NCI-H460 (cell line): ENCODE measurements at regions not wholly inside any gene's neighbourhood (a gene's known extent, or its start where the extent isn't known, plus 50 kb on each side); places are given as distances from the start of the nearest gene placed in this dataset.

Experiments
- DNase-seq: peaks from one replicate; pipeline ENCODE4 v3.0.0-alpha.2; 2016; ENCODE audit warnings: low read depth; ENCODE audit errors: extremely low read depth

DNA sequence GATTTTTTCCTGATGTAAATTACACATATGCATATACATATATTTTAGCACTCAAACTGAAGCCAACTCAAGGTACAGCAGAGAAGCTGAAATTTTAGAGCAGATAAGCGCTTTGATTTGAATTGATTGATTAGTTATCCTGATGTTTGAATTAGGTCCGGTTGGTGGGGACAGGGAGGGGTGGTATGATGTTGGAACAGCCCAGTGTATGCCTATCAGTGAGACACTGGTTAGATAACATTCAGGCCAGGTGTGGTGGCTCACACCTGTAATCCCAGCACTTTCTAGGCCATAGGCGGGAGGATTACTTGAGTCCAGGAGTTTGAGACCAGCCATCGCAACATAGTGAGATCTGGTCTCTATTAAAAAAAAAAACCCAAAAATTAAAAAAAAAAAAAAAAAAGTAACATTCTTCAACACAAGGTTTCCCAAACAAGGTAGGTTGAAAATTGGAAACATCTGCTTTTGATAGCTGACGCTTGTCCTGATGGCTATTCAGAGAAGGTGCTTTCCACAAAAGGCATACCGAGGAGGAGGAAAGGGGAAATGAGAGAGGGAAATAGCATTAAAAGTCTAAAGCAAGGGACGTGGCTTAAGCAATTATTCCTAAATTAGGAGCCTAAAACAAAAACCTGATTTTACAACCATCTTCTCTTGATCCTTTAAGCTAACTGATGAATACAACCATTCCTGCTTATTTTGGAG lies 288.4 kb upstream of the JARID2 start:
- DNase-seq: no peak

DNA sequence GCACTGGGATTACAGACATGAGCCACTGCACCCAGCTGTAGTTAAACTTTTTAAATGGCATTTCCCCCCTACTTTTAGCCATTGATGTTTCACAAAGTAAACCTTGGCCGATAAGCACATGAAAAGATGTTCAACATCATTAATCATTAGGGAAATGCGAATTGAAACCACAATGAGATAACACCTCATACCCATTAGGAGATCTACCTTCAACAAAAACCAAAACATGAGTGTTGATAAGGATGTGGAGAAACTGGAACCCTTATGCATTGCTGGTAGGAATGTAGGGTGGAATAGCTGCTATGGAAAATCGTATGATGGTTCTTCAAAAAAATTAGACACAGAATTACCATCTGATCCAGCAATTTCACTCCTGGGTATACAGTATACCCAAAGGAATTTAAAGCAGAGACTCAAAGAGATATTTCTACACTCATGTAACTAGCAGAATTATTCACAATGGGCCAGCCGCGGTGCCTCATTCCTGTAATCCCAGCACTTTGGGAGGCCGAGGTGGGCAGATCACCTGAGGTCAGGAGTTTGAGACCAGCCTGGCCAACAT lies 286.5 kb upstream of the JARID2 start:
- DNase-seq: no peak

DNA sequence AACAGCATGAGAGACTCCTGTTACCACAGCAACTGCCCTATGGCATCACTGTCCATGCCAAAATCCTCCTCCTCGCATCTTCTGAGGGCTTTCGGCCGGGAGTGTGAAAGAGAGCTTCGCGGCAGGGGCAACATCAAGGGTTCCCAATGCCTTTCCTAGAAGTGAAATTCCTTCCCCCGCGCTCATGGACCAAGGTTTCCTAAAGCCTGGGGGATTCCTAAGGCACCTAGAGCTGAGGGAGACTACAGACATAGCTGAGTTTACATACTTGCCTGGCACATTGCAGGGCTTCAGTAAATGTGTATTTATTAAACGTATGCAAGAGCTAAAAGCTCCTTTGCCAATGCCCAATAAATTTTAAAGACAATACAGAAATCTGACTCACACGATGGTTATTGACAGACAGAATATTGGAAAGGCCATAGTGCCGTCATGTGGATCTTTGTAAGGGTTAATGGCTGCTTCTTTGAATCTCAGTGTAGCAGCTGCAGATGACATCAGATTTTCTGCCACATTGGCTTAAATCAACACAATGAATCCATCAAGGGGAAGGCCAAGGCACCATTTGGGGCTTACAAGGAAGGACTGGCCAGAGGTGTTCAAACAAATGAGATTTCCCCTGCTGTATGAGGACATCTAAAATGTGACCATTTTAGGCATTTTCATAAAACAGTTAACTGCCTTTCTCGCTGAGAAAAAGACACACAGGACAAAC lies 281.2 kb upstream of the JARID2 start:
- DNase-seq: no peak

DNA sequence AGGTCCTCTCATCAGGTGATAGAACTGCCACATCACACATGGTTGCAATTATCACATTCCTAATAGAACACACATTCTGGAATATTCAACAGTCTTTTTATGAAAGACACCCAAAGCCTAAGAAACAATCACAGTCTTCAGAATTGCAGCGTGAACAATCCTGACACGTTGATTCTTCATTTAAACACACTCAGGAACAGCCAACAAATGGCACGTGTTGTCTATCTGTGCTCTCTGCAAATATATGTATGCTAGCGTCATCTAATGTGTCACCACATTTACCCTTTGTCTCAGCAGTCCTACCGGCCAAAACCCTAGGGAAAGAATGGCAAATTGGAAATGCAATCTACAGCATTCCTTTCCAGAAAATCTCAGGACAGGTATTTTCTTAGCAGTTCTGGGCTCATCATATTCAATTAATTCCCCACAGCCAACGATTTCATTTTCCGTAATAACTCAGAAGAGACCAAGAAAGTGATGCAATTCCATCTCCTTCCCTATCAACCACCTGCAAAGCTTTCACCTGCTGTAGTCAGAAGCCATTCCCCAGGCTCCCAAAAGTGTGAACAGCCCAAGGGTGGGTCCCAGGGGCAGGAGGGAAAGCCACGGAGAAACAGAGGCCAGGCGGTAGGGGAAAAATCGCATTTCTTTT lies 280.3 kb upstream of the JARID2 start:
- no peak for DNase-seq

DNA sequence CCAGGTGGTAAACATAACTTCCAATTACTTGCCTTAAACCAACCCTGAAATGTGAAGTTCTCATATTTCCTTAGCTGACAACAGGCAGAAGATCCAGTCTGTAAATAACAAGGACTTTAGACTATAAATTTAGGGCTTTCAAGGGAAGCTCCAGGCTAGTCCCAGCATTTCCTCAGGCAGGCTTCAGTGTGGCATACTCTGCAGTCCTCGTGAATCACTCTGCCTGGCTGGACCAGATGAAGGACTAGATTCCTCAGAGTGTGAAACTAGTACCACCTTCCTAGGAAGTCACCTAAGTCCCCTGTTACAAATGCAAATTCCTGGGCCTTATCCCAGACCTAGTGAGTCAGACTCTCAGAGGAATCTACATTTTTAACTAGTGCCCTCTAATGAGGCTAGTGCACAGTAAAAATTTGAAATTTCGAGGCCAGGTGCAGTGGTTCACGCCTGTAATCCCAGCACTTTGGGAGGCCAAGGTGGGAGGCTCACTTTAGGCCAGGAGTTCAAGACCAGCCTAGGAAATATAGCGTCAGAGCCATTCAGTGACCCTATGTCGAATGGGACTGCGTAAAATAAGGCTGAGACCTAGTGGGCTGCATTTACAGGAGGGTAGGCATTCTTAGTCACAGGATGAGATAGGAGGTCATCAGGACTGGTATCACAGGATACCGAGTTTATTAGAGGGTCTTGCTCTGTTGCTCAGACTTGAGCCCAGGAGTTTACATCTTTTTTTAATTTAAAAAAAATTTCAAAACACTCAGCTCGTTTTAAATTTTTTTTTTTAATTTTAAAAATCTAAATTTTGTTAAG lies 279.6 kb upstream of the JARID2 start:
- no peak for DNase-seq

DNA sequence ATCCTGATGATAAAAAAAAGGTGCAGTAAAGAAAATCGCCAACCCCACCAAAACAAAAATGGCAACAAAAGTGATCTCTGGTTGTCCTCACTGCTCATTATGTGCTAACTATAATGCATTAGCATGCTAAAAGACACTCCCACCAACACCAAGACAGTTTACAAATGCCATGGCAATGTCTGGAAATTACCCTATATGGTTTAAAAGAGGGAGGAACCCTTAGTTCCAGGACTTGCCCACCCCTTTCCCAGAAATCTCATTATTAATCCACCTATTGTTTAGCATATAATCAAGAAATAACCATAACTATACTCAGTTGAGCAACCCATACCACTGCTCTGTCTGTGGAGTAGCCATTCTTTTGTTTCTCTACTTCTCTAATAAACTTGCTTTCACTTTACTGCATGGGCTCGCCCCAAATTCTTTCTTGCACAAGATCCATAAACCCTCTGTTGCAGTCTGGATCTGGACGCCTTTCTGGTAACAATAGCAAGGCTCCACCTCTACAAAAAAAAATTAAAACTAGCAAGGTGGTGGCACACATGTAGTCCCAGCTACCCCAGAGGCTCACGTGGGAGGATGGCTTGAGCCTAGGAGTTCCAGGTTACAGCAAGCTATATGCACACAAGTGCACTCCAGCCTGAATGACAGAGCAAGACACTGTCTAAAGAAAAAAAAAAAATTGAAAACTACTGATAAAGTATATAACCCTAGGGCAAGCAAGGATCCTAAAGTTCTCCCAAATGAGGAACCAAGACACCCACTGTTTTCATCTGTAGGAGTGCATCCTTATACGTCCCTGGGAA lies 278.8 kb upstream of the JARID2 start:
- DNase-seq: no peak

DNA sequence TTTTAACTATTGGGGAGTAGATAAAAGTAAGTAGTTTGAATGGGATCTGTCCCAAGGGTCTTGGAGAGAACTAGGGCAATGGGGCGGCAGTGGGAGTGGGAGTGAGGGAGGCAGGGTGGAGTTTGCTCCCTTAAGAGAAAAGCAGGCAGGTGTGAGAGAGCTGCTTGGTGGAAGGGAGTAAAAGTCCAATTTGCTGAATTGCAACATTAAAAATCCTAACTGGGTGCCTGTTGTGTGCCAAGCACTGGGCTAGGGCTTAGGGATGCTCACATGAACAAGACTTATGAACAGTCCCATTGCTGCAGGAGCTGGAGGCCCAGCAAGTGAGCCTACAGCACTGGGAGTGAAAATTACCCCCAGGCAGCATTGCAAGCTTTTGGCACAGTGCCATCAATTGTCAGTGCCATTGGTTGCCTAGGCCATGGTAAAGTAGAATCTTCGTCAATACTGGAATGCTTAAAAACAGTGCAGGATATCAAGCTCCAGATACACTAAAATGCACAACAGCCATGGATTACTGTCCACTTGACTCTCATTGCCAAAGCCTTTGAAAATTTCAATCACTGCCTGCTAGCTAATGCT lies 277.7 kb upstream of the JARID2 start:
- no peak for DNase-seq

DNA sequence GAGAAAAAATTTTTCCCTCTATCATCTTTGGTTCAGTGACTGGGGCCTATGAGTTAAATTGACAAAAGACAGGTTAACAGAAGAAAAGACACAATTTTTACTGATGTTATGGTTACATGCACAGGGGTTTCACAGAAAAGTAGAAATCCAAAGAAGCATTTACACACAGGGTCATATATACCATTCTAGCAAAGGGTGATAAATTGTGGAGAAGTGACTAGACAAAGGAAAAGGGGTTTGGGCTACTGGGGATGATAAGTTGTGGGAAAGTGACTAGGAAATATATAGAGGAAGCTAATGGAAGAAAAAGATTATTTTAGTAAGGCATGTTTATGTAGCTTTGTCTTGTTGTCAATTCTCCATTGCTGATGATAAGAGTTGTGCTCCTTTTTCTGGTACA lies 276.7 kb upstream of the JARID2 start:
- DNase-seq: no peak

DNA sequence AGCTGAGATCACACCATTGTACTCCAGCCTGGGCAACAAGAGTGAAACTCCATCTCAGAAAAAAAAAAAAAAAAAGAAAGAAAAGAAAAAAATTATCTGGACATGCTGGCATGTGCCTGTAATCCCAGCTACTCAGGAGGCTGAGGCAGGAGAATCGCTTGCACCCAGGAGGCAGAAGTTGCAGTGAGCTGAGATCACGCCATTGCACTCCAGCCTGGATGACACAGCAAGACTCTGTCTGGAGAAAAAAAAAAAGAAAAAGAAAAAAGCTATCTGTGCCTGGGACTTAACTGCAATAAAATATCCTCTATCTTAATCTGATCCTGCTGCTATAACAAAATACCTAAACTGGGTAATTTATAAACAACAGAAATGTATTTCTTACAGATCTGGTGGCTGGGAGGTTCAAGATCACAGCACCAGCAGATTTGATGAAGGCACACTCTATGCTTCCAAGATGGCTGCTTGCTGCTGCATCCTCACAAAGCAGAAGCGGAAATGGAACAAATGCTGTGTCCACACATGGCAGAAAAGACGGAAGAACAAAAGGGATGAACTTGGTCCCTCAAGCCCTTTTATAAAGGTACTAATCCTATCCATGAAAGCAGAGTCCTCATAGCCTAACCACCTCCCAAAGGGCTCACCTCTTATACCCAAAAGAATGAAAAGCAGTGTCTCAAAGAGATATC lies 273.3 kb upstream of the JARID2 start:
- no peak for DNase-seq

DNA sequence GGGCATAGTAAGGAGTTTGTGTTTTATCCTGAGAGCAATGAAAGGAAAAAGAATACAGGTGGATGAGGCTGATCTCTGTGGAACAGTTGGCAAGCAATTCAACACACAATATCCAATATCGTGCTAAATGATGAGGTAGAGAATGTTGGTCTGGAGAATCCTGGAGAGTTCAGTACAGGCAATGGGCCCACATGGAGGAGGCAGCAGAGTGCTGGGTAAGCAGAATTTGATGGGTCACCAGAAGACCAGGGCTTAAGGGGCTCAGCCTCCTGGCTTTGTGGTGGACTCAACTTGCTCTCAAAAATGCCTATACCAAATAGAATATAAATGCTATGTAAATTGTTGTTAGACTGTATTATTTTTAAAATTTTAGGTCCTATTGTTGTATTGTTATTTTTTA lies 271.5 kb upstream of the JARID2 start:
- DNase-seq: no peak

DNA sequence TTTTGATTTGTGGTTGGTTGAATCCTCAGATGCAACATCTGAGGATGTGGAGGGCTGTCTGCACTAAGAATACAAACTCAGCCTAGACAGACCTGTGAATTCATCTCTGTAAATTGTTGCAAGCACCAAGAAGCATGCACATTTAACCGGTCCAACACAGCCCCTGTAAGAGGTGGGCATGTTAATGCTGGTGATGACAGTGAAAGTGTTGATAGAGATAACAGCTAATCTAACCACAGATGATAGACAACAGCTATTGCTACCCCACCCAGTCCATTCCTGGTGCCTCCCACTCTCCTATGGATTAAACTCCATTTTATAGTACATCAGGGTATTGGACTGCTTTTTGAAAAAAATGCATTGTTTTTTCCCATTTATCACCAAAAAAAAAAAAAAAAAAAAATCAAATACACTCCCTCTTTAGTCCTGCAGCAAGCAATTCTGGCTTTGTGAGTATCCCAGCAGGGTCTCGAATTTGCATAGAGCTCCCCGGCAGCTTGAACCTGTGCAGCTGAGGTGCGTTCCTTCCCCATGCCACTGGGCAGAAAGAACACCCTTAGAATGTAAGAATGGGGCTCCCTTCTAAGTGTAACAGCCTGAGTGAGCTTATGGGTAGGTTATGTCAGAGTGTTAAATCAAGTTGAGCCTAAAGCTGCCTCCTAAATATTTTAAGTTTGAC lies 270.9 kb upstream of the JARID2 start:
- no peak for DNase-seq

DNA sequence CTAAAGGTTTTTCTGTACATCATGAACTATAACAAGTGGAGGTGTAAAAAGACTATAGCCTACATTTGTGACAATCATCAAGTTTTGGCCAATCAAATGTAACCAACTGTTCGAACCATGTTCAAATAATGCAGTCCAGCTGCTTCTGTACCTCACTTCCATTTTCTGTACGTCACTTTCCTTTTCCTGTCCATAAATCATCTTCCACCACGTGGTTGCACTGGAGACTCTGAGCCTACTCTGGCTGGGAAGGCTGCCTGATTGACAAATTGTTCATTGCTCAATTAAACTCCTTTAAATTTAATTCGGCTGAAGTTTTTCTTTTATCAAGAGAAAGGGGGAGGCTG lies 270.4 kb upstream of the JARID2 start:
- no peak for DNase-seq

DNA sequence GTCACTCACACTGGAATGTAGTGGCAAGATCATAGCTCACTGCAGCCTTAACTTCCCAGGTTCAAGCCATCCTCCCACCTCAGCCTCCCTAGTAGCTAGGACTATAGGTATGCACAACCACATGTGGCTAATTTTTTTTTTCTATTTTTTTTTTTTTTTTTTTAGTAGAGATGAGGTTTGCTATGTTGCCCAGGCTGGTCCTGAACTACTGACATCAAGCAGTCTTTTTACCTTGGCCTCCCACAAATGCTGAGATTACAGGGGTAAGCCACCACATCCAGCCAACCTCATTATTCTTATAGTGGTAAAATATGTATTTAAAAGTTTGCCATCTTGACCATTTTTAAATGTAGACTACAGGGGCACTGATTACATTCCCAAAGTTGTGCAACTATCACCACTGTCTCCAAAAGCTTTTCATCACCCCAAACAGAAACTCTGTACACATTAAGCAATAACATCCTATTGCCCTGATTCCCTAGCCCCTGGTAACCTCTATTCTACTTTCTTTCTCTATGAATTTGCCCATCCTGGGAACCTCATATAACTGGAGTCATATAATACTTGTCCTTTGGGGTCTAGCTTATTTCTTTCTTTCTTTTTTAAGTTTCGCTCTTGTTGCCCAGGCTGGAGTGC lies 268.0 kb upstream of the JARID2 start:
- DNase-seq: no peak

DNA sequence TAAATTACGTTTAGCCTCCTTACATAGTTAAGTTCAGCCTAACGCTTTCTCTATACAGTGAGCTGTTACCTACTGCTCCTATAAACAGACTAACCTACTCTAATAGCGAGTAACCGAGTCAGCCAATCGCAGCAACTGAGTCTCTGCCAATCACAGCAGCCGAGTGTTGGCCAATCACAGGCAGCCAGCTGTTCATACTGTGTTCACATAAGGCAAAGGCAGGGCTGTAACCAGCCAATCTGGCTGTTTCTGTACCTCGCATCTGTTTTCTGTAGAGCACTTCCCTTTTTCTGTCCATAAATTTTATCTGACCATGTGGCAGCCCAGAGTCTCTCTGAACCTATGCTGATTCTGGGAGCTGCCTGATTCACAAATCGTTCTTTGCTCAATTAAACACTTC lies 263.9 kb upstream of the JARID2 start:
- DNase-seq: no peak

DNA sequence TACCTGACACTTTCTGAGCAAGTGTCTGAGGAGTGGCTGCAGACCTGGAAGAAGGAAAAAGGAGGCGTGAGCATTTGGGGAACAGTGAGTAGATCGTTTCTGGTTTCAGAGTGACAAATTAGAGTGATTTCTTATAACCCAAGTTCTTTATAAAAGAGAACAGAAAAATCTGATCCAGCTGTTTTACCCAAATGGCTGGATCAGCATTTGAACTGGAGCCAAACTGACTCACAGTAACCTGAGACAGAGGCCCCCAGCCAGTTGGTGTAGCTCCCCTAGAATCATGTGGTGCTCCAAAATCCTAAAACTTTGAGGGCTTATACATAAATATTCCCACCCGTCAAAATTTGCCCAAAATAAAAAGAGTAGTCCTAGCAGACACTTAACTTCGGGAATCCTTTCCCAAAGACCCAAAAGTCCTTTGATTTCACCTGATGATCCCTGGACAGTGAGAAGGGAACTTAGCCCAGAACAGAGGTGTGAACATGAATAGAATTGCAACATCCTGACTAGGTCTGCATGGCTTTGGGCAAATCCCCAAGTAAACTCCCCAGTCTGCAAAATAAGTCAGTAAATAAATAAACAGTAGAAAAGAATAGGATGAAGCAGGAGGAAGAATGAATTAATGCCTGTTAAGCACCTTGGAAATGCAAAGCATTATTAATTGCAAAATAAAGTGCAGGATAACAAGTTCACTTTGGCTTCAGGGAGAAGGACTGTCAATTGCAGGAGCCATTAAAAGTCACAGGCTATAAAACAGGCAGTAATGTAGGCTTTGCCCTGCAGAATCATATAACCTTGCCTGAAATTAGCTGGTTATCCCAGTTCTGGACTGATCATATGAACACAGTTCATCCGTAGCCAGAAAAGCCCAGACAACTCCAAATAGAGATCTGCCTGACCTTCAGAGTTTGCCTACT lies 262.0 kb upstream of the JARID2 start:
- no peak for DNase-seq

DNA sequence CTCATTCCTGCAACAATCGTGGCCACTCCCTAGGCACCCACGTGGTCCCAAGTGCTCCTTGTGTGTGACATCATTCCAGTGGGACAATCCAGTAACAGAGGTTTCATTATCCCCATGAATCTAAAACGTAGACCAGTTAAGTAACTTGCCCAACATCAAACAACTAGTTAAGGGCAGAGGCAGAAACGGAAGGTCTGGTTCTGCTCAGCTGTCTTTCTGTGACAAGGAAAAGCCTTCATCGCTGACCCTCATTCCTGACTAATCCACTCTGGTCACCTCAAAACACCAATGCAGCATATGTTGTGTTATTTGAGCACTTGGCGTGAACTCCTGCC lies 261.4 kb upstream of the JARID2 start:
- no peak for DNase-seq

DNA sequence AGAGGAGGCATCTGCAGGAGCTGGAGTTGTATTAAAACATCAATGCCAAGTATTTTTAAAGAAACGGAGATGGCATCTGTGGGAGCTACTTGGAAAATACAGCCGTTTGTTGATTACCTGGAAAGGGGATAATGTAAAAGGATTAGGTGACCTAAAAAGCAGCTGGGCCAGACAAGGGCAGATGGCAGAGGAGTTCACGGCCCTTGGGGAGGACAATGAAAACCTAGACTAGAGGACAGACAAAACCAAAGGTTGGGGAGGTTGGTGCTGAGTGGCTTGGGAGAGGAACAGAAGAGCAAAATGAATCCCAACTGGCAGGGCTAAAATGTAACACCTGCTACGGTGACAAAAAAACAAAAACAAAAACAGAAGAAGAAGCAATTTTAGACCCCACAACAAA lies 260.5 kb upstream of the JARID2 start:
- DNase-seq: no peak
